Activated CD8-positive, alpha-beta memory T cell treated with anti-CD3 and anti-CD28 coated beads, Interleukin-2, amount 10 ng/mL, durations not matched to agents 7 days and 5 days (primary cell): ENCODE measurements at regions not wholly inside any gene's neighbourhood (a gene's known extent, or its start where the extent isn't known, plus 50 kb on each side); places are given as distances from the start of the nearest gene placed in this dataset.

ENCODE experiments used
- ATAC-seq: fragments of 150-1000 bp; cut with Tn5 transposase; one replicate; pipeline ENCODE4 v1.10.0; 2021; ENCODE audit warnings: moderate library complexity
- CTCF ChIA-PET: fragments of 350-600 bp; sonication (Branson Sonifier 250); formaldehyde crosslinking; loops from one replicate; lab custom pipeline; 2021; ENCODE audit warnings: antibody characterized with exemption; lab: Charles Lee
- DNase-seq: peaks from one replicate; pipeline ENCODE4 v3.0.0-alpha.2; 2020
- H3K27ac Mint-ChIP-seq: one replicate; pipeline ENCODE4 v1.8.0; 2021; ENCODE audit warnings: mild to moderate bottlenecking, mixed read lengths
- H3K27me3 Mint-ChIP-seq: one replicate; pipeline ENCODE4 v1.8.0; 2021; ENCODE audit warnings: mixed read lengths
- H3K36me3 Mint-ChIP-seq: one replicate; pipeline ENCODE4 v1.8.0; 2021; ENCODE audit warnings: mild to moderate bottlenecking, mixed read lengths
- H3K4me1 Mint-ChIP-seq: one replicate; pipeline ENCODE4 v1.8.0; 2021; ENCODE audit warnings: mixed read lengths
- H3K4me3 Mint-ChIP-seq: one replicate; pipeline ENCODE4 v1.8.0; 2021; ENCODE audit warnings: mild to moderate bottlenecking, moderate library complexity, mixed read lengths
- H3K9me3 Mint-ChIP-seq: one replicate; pipeline ENCODE4 v1.8.0; 2022; ENCODE audit warnings: low read depth, mixed read lengths

GRCh38 chr13:105048677-105049076 lies 1486.8 kb downstream of the EFNB2 start:
- no peak for DNase-seq
- Mint-ChIP-seq H3K4me3 (no peak overlapping the region), H3K4me1 (no peaks in the 10 kb centered on the region), H3K27ac (no peak overlapping the region), H3K27me3 (no peaks in the 10 kb centered on the region), H3K9me3 (peaks cover under 1% of the 10 kb centered on the region), H3K36me3 (no peaks in the 10 kb centered on the region)
- ATAC-seq: no peak
- CTCF ChIA-PET: no interaction called here

- Mint-ChIP-seq H3K4me3 (no peak overlapping the region), H3K36me3 (no peaks in the 10 kb centered on the region), H3K27ac (no peak overlapping the region), H3K27me3 (no peaks in the 10 kb centered on the region), H3K9me3 (peaks cover 6% of the 10 kb centered on the region), H3K4me1 (no peaks in the 10 kb centered on the region)
- CTCF ChIA-PET: no interaction called here
- no peak for ATAC-seq
- DNase-seq: no peak
Measured at GRCh38 chr13:105047676-105048295, 1487.7 kb downstream of the EFNB2 start.

- Mint-ChIP-seq H3K4me1 (no peaks in the 10 kb centered on the region), H3K27ac (no peak overlapping the region), H3K9me3 (no peaks in the 10 kb centered on the region), H3K4me3 (no peak overlapping the region), H3K27me3 (no peaks in the 10 kb centered on the region), H3K36me3 (no peaks in the 10 kb centered on the region)
- no peak for ATAC-seq
- CTCF ChIA-PET: no interaction called here
- no peak for DNase-seq
Measured at GRCh38 chr13:105037110-105037509, 1498.4 kb downstream of the EFNB2 start.

GRCh38 chr13:105035092-105035491 lies 1500.4 kb downstream of the EFNB2 start:
- Mint-ChIP-seq H3K4me1 (no peaks in the 10 kb centered on the region), H3K27ac (no peak overlapping the region), H3K9me3 (no peaks in the 10 kb centered on the region), H3K36me3 (no peaks in the 10 kb centered on the region), H3K27me3 (no peaks in the 10 kb centered on the region), H3K4me3 (no peak overlapping the region)
- ATAC-seq (no peak), DNase-seq (no peak)
- CTCF ChIA-PET: no interaction called here

GRCh38 chr13:105033999-105034398 lies 1501.5 kb downstream of the EFNB2 start:
- Mint-ChIP-seq H3K9me3 (no peaks in the 10 kb centered on the region), H3K27me3 (no peaks in the 10 kb centered on the region), H3K4me3 (no peak overlapping the region), H3K4me1 (no peaks in the 10 kb centered on the region), H3K36me3 (no peaks in the 10 kb centered on the region), H3K27ac (no peak overlapping the region)
- ATAC-seq (no peak), DNase-seq (no peak)
- CTCF ChIA-PET: no interaction called here

- Mint-ChIP-seq H3K9me3 (no peaks in the 10 kb centered on the region), H3K27ac (no peak overlapping the region), H3K4me3 (no peak overlapping the region), H3K27me3 (no peaks in the 10 kb centered on the region), H3K36me3 (no peaks in the 10 kb centered on the region), H3K4me1 (no peaks in the 10 kb centered on the region)
- CTCF ChIA-PET: no interaction called here
- DNase-seq (no peak), ATAC-seq (no peak)
Measured at GRCh38 chr13:105031306-105031705, 1504.2 kb downstream of the EFNB2 start.

GRCh38 chr13:105030851-105031250 lies 1504.6 kb downstream of the EFNB2 start:
- CTCF ChIA-PET: no interaction called here
- H3K4me3 Mint-ChIP-seq: no peak overlapping the region

GRCh38 chr13:105019073-105019472 lies 1516.4 kb downstream of the EFNB2 start:
- Mint-ChIP-seq H3K9me3 (peaks cover 3% of the 10 kb centered on the region), H3K4me3 (no peak overlapping the region), H3K4me1 (no peaks in the 10 kb centered on the region), H3K27ac (no peak overlapping the region), H3K27me3 (no peaks in the 10 kb centered on the region), H3K36me3 (no peaks in the 10 kb centered on the region)
- DNase-seq (no peak), ATAC-seq (no peak)
- CTCF ChIA-PET: no interaction called here

More at GRCh38 chr13:105030851-105031250, 1504.6 kb downstream of the EFNB2 start:
- DNase-seq (no peak), ATAC-seq (no peak)
- Mint-ChIP-seq H3K4me1 (no peaks in the 10 kb centered on the region), H3K9me3 (no peaks in the 10 kb centered on the region), H3K27me3 (no peaks in the 10 kb centered on the region), H3K27ac (no peak overlapping the region), H3K36me3 (no peaks in the 10 kb centered on the region)

GRCh38 chr13:105016266-105016665 lies 1519.2 kb downstream of the EFNB2 start:
- Mint-ChIP-seq H3K36me3 (no peaks in the 10 kb centered on the region), H3K27me3 (no peaks in the 10 kb centered on the region), H3K27ac (no peak overlapping the region), H3K4me3 (no peak overlapping the region), H3K4me1 (no peaks in the 10 kb centered on the region), H3K9me3 (peaks cover 3% of the 10 kb centered on the region)
- ATAC-seq (no peak), DNase-seq (no peak)
- CTCF ChIA-PET: no interaction called here

GRCh38 chr13:105008604-105009003 lies 1526.9 kb downstream of the EFNB2 start:
- no peak overlapping the region for H3K27ac Mint-ChIP-seq
- ATAC-seq (no peak), DNase-seq (no peak)
- no peak overlapping the region for H3K4me3 Mint-ChIP-seq
- H3K36me3 Mint-ChIP-seq: no peaks in the 10 kb centered on the region
- H3K4me1 Mint-ChIP-seq: no peaks in the 10 kb centered on the region
- H3K9me3 Mint-ChIP-seq: no peaks in the 10 kb centered on the region
- CTCF ChIA-PET: no interaction called here
- H3K27me3 Mint-ChIP-seq: no peaks in the 10 kb centered on the region

- no peak overlapping the region for H3K4me3 Mint-ChIP-seq
- no peaks in the 10 kb centered on the region for H3K9me3 Mint-ChIP-seq
- no peaks in the 10 kb centered on the region for H3K27me3 Mint-ChIP-seq
- DNase-seq (no peak), ATAC-seq (no peak)
- no peaks in the 10 kb centered on the region for H3K4me1 Mint-ChIP-seq
- CTCF ChIA-PET: no interaction called here
- H3K27ac Mint-ChIP-seq: no peak overlapping the region
- H3K36me3 Mint-ChIP-seq: no peaks in the 10 kb centered on the region
Measured at GRCh38 chr13:105007166-105007808, 1528.2 kb downstream of the EFNB2 start.

GRCh38 chr13:104996022-104996421 lies 1539.4 kb downstream of the EFNB2 start:
- H3K27ac Mint-ChIP-seq: no peak overlapping the region
- no peaks in the 10 kb centered on the region for H3K27me3 Mint-ChIP-seq
- ATAC-seq (no peak), DNase-seq (no peak)
- H3K9me3 Mint-ChIP-seq: no peaks in the 10 kb centered on the region
- H3K4me1 Mint-ChIP-seq: no peaks in the 10 kb centered on the region
- no peak overlapping the region for H3K4me3 Mint-ChIP-seq
- CTCF ChIA-PET: no interaction called here
- no peaks in the 10 kb centered on the region for H3K36me3 Mint-ChIP-seq

- H3K27me3 Mint-ChIP-seq: no peaks in the 10 kb centered on the region
- H3K9me3 Mint-ChIP-seq: no peaks in the 10 kb centered on the region
- H3K4me3 Mint-ChIP-seq: no peak overlapping the region
- ATAC-seq (no peak), DNase-seq (no peak)
- no peak overlapping the region for H3K27ac Mint-ChIP-seq
- no peaks in the 10 kb centered on the region for H3K4me1 Mint-ChIP-seq
- H3K36me3 Mint-ChIP-seq: no peaks in the 10 kb centered on the region
- CTCF ChIA-PET: no interaction called here
Measured at GRCh38 chr13:104993708-104994107, 1541.8 kb downstream of the EFNB2 start.

- no peak for ATAC-seq
- no peaks in the 10 kb centered on the region for H3K9me3 Mint-ChIP-seq
- no peak overlapping the region for H3K4me3 Mint-ChIP-seq
- no peaks in the 10 kb centered on the region for H3K36me3 Mint-ChIP-seq
- CTCF ChIA-PET: no interaction called here
- no peaks in the 10 kb centered on the region for H3K27me3 Mint-ChIP-seq
- H3K4me1 Mint-ChIP-seq: peaks cover 11% of the 10 kb centered on the region
- no peak overlapping the region for H3K27ac Mint-ChIP-seq
- no peak for DNase-seq
Measured at GRCh38 chr13:104987621-104988020, 1547.8 kb downstream of the EFNB2 start.
